Endothelial cell of umbilical vein (primary cell): ENCODE measurements at regions not wholly inside any gene's neighbourhood (a gene's known extent, or its start where the extent isn't known, plus 50 kb on each side); places are given as distances from the start of the nearest gene placed in this dataset.

Experiments
- BruUV-seq: library from RNA; stranded (reverse); fragments of 400-500 nt; replicated peaks from 2 replicates; lab custom pipeline; 2021; lab: Mats Ljungman, UMichigan
- CTCF ChIA-PET: fragments of 300-600, 350-600 bp; sonication (Branson Sonifier 250); formaldehyde crosslinking; loops from one replicate; lab custom pipeline; 2021; ENCODE audit warnings: antibody characterized with exemption, inconsistent platforms; lab: Charles Lee
- POLR2A ChIA-PET: fragments of 300-600, 350-600 bp; sonication (Branson Sonifier 250); formaldehyde crosslinking; loops from one replicate; lab custom pipeline; 2021; ENCODE audit warnings: antibody characterized with exemption, inconsistent platforms; lab: Charles Lee
- DNase-seq: peaks from one replicate; pipeline ENCODE4 v3.0.0-alpha.2; 2011; ENCODE audit warnings: low read depth, low spot score
- FAIRE-seq: peaks from 2 replicates; lab custom pipeline; 2011; peaks lifted over from hg19 to GRCh38; lab: Jason Lieb, UNC
- H2AFZ ChIP-seq: 2 replicates; pipeline ENCODE4 v1.6.0; 2012; ENCODE audit warnings: low read depth, low read length, control low read depth, inconsistent platforms
- H3K27ac ChIP-seq: 2 replicates; pipeline ENCODE4 v1.5.1; 2011; ENCODE audit warnings: low read depth, mild to moderate bottlenecking, control low read depth, low read length, moderate library complexity; ENCODE audit not compliant: insufficient read depth
- H3K27me3 ChIP-seq, 2 experiments: 2 replicates each; pipeline versions ENCODE4 v1.6.0 to v1.6.1; 2011; ENCODE audit warnings: low read length in 2 of 2, mixed read lengths in 1 of 2; ENCODE audit not compliant: control insufficient read depth in 2 of 2, insufficient read depth in 2 of 2
- H3K36me3 ChIP-seq, 2 experiments: 2 replicates in 1 of 2; 3 replicates in 1 of 2; pipeline ENCODE4 v1.5.1; 2011; ENCODE audit warnings: low read length in 2 of 2, mild to moderate bottlenecking in 1 of 2, moderate library complexity in 1 of 2; ENCODE audit not compliant: control insufficient read depth in 2 of 2, insufficient read depth in 2 of 2; ENCODE audit errors: extremely low read depth in 1 of 2
- H3K4me1 ChIP-seq: 3 replicates; pipeline ENCODE4 v1.5.1; 2011; ENCODE audit warnings: mild to moderate bottlenecking, low read length; ENCODE audit not compliant: control insufficient read depth, insufficient read depth; ENCODE audit errors: extremely low read depth
- H3K4me2 ChIP-seq: 2 replicates; pipeline ENCODE4 v1.6.1; 2011; ENCODE audit warnings: low read length, control low read depth, mixed read lengths; ENCODE audit not compliant: insufficient read depth
- H3K4me3 ChIP-seq, 3 experiments: fragments of 200-600 bp in 1 of 3; sonication (generic), shearing (Covaris generic) in 1 of 3; replicated peaks in 1 of 3; 2 replicates each; pipeline ENCODE4 v1.5.1; 2011 to 2016; ENCODE audit warnings: control low read depth in 3 of 3, low read length in 3 of 3, mild to moderate bottlenecking in 2 of 3, inconsistent platforms in 1 of 3, low read depth in 1 of 3, moderate library complexity in 1 of 3; ENCODE audit not compliant: insufficient read depth in 1 of 3
- H3K79me2 ChIP-seq: 2 replicates; pipeline ENCODE4 v1.6.0; 2012; ENCODE audit warnings: low read length, inconsistent platforms; ENCODE audit not compliant: control insufficient read depth, insufficient read depth
- H3K9ac ChIP-seq: replicated peaks from 2 replicates; pipeline ENCODE3; 2011; ENCODE audit warnings: low read length, control low read depth; ENCODE audit not compliant: insufficient read depth; ENCODE audit errors: extremely low read depth
- H3K9me1 ChIP-seq: replicated peaks from 3 replicates; pipeline ENCODE4 v1.6.0; 2011; ENCODE audit warnings: mild to moderate bottlenecking, low read length; ENCODE audit not compliant: control insufficient read depth, insufficient read depth; ENCODE audit errors: extremely low read depth
- H3K9me3 ChIP-seq: replicated peaks from 2 replicates; pipeline ENCODE4 v1.5.1; 2012; ENCODE audit warnings: low read length, inconsistent platforms; ENCODE audit not compliant: control insufficient read depth, insufficient read depth
- H4K20me1 ChIP-seq: replicated peaks from 2 replicates; pipeline ENCODE3; 2011; ENCODE audit warnings: mild to moderate bottlenecking, low read length; ENCODE audit not compliant: control insufficient read depth, insufficient read depth; ENCODE audit errors: extremely low read depth
- CTCF ChIP-seq, 2 donors: IDR thresholded peaks; 1 replicate in 1 of 2; 2 replicates in 1 of 2; pipeline ENCODE4 v1.5.1; 2011; ENCODE audit warnings: low read length in 2 of 2, mild to moderate bottlenecking in 2 of 2, moderate library complexity in 2 of 2, control low read depth in 1 of 2, inconsistent platforms in 1 of 2, low read depth in 1 of 2; ENCODE audit not compliant: insufficient read depth in 1 of 2; ENCODE audit errors: extremely low read depth in 1 of 2
- EZH2 ChIP-seq: IDR thresholded peaks from 2 replicates; pipeline ENCODE4 v1.6.1; 2012; ENCODE audit warnings: borderline replicate concordance, low read depth, mild to moderate bottlenecking, moderate library complexity, low read length, inconsistent platforms; ENCODE audit not compliant: severe bottlenecking
- FOS ChIP-seq: IDR thresholded peaks from 2 replicates; pipeline ENCODE4 v1.6.1; 2011; ENCODE audit warnings: mild to moderate bottlenecking, low read length, moderate library complexity, borderline replicate concordance; ENCODE audit not compliant: insufficient read depth
- GATA2 ChIP-seq: IDR thresholded peaks from 2 replicates; pipeline ENCODE4 v1.7.0; 2011; ENCODE audit warnings: low read depth, mild to moderate bottlenecking, moderate library complexity, mixed read lengths, low read length; ENCODE audit not compliant: insufficient read length, insufficient read depth
- JUN ChIP-seq: IDR thresholded peaks from 2 replicates; pipeline ENCODE4 v1.6.1; 2011; ENCODE audit warnings: borderline replicate concordance, low read depth; ENCODE audit not compliant: insufficient read length, insufficient read depth
- MAX ChIP-seq: IDR thresholded peaks from 2 replicates; pipeline ENCODE4 v1.6.1; 2011; ENCODE audit not compliant: insufficient read depth, insufficient read length
- MYC ChIP-seq: IDR thresholded peaks from one replicate; pipeline ENCODE4 v1.6.1; 2011; ENCODE audit warnings: mild to moderate bottlenecking, low read depth, low read length
- POLR2A ChIP-seq: IDR thresholded peaks from 2 replicates; pipeline ENCODE4 v1.6.1; 2012; ENCODE audit warnings: low read depth, mild to moderate bottlenecking, control low read depth, low read length
- POLR2AphosphoS5 ChIP-seq: IDR thresholded peaks from 2 replicates; pipeline ENCODE4 v1.6.1; 2012; ENCODE audit warnings: low read depth, mild to moderate bottlenecking, control low read depth, low read length, moderate library complexity; ENCODE audit not compliant: insufficient read depth
- dilution Hi-C: fragments of 300-500 bp; cut with MboI; formaldehyde crosslinking; loops from one replicate; pipeline ENCODE4 v1.15.0; 2019; ENCODE audit warnings: low sequenced_read_pairs; ENCODE audit not compliant: extremely low pct_ligation_motif_present
- intact Hi-C: fragments of 100-400 bp; cut with micrococcal nuclease; formaldehyde crosslinking; loops from one replicate; pipeline ENCODE4 v1.10.0; 2022

GRCh38 chr16:87032554-87032953 is 284.6 kb downstream of the C16orf95 start:
- FAIRE-seq: no peak
- H3K9me3 ChIP-seq: no peaks in the 10 kb centered on the region
- CTCF ChIA-PET: no interaction called here
- H3K9ac ChIP-seq: no peak overlapping the region
- H3K27me3 ChIP-seq: peaks cover 0 to 1% of the 10 kb centered on the region in 2 experiments
- no peak for DNase-seq
- no peaks in the 10 kb centered on the region for H3K4me1 ChIP-seq
- intact Hi-C loops (no loop called here), dilution Hi-C loops (no loop called here)
- POLR2A ChIA-PET: no interaction called here
- no peaks in the 10 kb centered on the region for H3K9me1 ChIP-seq
- no TSS peak for BruUV-seq
- no peak overlapping the region for H3K4me2 ChIP-seq
- TF ChIP-seq JUN (no peak), FOS (no peak), GATA2 (no peak)
- H3K27ac ChIP-seq: no peak overlapping the region
- no peaks in the 10 kb centered on the region for H3K79me2 ChIP-seq
- no peaks in the 10 kb centered on the region for H4K20me1 ChIP-seq
- no peak overlapping the region for H2AFZ ChIP-seq
- H3K4me3 ChIP-seq: no peak overlapping the region
- no peaks in the 10 kb centered on the region for H3K36me3 ChIP-seq

- Histone ChIP-seq H3K27me3 (no peaks in the 10 kb centered on the region), H3K4me3 (no peak overlapping the region), H3K9me1 (no peaks in the 10 kb centered on the region), H3K4me2 (no peak overlapping the region), H3K79me2 (no peaks in the 10 kb centered on the region), H3K27ac (no peak overlapping the region), H2AFZ (no peak overlapping the region), H3K9me3 (no peaks in the 10 kb centered on the region), H3K9ac (no peak overlapping the region), H3K36me3 (no peaks in the 10 kb centered on the region), H4K20me1 (no peaks in the 10 kb centered on the region), H3K4me1 (no peaks in the 10 kb centered on the region)
- CTCF ChIA-PET: no interaction called here
- BruUV-seq: no TSS peak
- TF ChIP-seq POLR2AphosphoS5: no peak
- TF ChIP-seq GATA2: no peak
- no peak for TF ChIP-seq JUN
- no peak for TF ChIP-seq MAX
- no peak for TF ChIP-seq FOS
- TF ChIP-seq POLR2A: no peak
- no peak for TF ChIP-seq MYC
- no peak for TF ChIP-seq CTCF (IDR thresholded peaks at IDR 0.05; ENCODE audit: extremely low read depth in 1 of 2, insufficient read depth in 1 of 2, low read depth in 1 of 2, low read length in 2 of 2)
- TF ChIP-seq EZH2: no peak
- FAIRE-seq: no peak
- dilution Hi-C loops: no loop called here
- intact Hi-C loops: no loop called here
- POLR2A ChIA-PET: no interaction called here
- no peak for DNase-seq
These were observed 284.1 kb downstream of the C16orf95 start for GRCh38 chr16:87033021-87033471.
